ENCODE measurements at regions not wholly inside any gene's neighbourhood (a gene's known extent, or its start where the extent isn't known, plus 50 kb on each side); places are given as distances from the start of the nearest gene placed in this dataset.

- no peak for DNase-seq
These were observed 68.5 kb upstream of the TMEM164 start for GRCh38 chrX:109934434-109934833.

DNA sequence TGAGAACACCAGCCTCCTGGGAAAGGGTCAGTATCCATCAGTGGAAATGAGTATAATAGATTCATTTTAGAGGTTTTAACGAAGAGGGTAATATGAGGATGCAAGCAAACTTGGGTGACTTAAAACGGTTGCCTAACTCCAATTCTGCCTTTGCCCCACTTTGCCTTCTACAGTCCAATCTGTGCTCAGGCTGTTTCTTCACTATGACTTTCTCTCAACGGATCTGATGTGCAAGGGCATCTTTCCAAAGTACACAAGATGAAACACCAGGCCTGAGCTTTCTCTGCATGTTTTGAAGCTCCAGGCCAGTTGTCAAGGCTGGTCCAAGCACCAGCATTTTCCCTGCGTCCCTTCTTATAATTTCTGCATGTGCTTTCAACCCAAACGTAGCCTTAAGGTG is 68.0 kb upstream of the TMEM164 start:
- no peak for DNase-seq

DNA sequence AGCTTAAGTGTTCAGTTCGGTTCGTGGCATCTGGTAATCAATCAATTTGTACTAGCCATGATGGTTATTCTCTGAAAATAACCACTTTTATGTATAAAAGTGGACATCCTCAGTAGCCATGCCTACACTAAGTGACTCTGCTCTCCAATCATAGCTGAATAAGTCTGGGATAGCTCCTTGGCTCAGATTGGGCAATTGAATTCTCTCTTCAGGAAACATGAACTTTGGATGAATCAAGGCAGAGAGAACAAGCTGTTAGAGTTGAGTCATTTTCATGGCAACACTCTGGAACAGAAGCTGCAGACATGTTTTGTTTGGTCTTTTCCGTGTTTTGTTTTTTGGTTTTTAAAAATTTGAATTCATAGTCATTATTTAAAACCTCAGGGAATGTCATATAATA is 66.8 kb upstream of the TMEM164 start:
- DNase-seq, result no peak

GRCh38 chrX:109936598-109936997 is 66.3 kb upstream of the TMEM164 start:
- no peak for DNase-seq

DNA sequence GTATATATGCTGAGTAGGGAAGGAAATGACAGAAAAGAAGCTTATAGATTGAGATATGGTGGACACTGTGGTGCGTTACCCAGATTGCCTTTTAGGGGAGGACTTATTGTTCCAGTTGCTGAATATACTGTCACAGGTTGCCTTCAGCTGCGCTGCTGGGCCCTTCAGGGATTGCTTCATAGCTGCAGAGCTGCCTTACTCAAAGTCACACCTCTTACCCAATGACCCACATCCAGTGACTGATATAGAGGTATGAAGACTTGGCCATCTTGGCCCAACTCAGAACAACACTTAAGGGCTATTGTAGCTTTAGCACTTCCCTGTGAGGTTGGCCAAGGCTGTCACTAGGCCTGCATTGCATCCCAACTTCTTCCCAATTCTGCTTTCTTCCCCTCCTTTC is 63.4 kb upstream of the TMEM164 start:
- DNase-seq, result no peak

DNA sequence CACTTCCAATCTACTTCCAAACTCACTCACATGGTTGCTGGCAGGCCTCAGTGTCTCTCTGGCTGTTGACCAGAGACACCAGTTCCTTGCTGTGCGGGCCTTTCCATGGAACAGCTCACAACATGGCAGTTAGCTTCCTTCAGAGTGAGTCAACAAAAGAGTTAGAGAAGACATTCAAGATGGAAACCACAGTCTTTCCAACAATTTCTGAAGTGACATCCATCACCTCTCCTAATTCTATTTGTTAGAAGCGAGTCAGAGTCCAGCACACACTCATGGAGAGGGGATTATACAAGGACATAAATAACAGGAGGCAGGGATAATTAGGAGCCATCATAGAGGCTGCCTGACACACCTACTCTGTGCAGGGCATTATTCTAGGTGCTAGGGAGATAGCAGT is 62.5 kb upstream of the TMEM164 start:
- DNase-seq, result no peak

GRCh38 chrX:109943092-109943739 is 59.7 kb upstream of the TMEM164 start:
- DNase-seq, result no peak

DNA sequence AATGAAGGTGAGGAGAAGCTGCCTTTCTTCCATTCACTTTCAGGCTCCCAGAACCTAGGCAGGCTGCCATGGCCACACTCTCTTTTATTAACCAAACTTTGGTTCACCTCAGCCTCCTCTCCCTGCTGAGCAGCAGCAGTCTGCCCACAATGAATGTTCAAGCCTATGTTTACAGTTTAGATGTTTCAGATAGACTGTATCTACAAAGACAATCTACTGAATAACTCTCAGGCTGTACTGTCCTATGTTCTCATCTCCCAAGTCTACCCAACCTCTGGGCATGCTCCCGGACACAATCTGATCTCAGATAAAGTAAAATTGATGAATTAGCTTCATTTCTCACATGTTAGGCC is 59.2 kb upstream of the TMEM164 start:
- no peak for DNase-seq

- DNase-seq, result no peak
These were observed 50.9 kb upstream of the TMEM164 start for GRCh38 chrX:109952050-109952449.

GRCh38 chrX:109952985-109953905 is 49.7 kb upstream of the TMEM164 start:
- DNase-seq, result no peak

All from stimulated activated naive CD4-positive, alpha-beta T cell (primary cell).